GM18519 (cell line): ENCODE measurements at regions not wholly inside any gene's neighbourhood (a gene's known extent, or its start where the extent isn't known, plus 50 kb on each side); places are given as distances from the start of the nearest gene placed in this dataset.
"Not testable (repeated sequence)": the region's sequence is repeated elsewhere in the genome, so short reads cannot be mapped to it uniquely, and the experiment has no call there.

ENCODE experiments used
- ATAC-seq: cut with Tn5 transposase; IDR thresholded peaks from one replicate; pipeline ENCODE4 v1.9.1; 2021; ENCODE audit warnings: mild to moderate bottlenecking, moderate library complexity; ENCODE audit not compliant: unreplicated experiment, low FRiP score

- no peak for ATAC-seq
Observed at GRCh38 chr2:144745424-144745823, 225.5 kb upstream of the ZEB2 start.

GRCh38 chr2:144738749-144739148 lies 218.8 kb upstream of the ZEB2 start:
- no peak for ATAC-seq

GRCh38 chr2:144730711-144731110 lies 210.8 kb upstream of the ZEB2 start:
- ATAC-seq: no peak

GRCh38 chr2:144724460-144724859 lies 204.5 kb upstream of the ZEB2 start:
- not testable (repeated sequence) for ATAC-seq

- ATAC-seq: no peak
Observed at GRCh38 chr2:144718376-144718775, 198.5 kb upstream of the ZEB2 start.

- ATAC-seq: no peak
Observed at GRCh38 chr2:144715992-144716391, 196.1 kb upstream of the ZEB2 start.

- no peak for ATAC-seq
Observed at GRCh38 chr2:144713410-144713809, 193.5 kb upstream of the ZEB2 start.

- no peak for ATAC-seq
Observed at GRCh38 chr2:144712550-144712940, 192.6 kb upstream of the ZEB2 start.

- ATAC-seq: no peak
Observed at GRCh38 chr2:144711630-144712549, 192.0 kb upstream of the ZEB2 start.

- no peak for ATAC-seq
Observed at GRCh38 chr2:144711084-144711483, 191.2 kb upstream of the ZEB2 start.

- ATAC-seq: no peak
Observed at GRCh38 chr2:144708626-144709025, 188.7 kb upstream of the ZEB2 start.

- no peak for ATAC-seq
Observed at GRCh38 chr2:144707736-144708326, 187.9 kb upstream of the ZEB2 start.

- no peak for ATAC-seq
Observed at GRCh38 chr2:144706647-144707046, 186.7 kb upstream of the ZEB2 start.

- ATAC-seq: no peak
Observed at GRCh38 chr2:144705328-144706245, 185.7 kb upstream of the ZEB2 start.

- no peak for ATAC-seq
Observed at GRCh38 chr2:144704709-144705095, 184.8 kb upstream of the ZEB2 start.

- ATAC-seq: no peak
Observed at GRCh38 chr2:144703852-144704708, 184.2 kb upstream of the ZEB2 start.

- no peak for ATAC-seq
Observed at GRCh38 chr2:144702051-144702450, 182.1 kb upstream of the ZEB2 start.

- no peak for ATAC-seq
Observed at GRCh38 chr2:144701259-144701658, 181.3 kb upstream of the ZEB2 start.

- no peak for ATAC-seq
Observed at GRCh38 chr2:144698156-144698555, 178.2 kb upstream of the ZEB2 start.

GRCh38 chr2:144695657-144696056 lies 175.7 kb upstream of the ZEB2 start:
- ATAC-seq: no peak
